Transverse colon (tissue), 3 donors: ENCODE measurements at regions not wholly inside any gene's neighbourhood (a gene's known extent, or its start where the extent isn't known, plus 50 kb on each side); places are given as distances from the start of the nearest gene placed in this dataset.

ENCODE experiments used
- POLR2A ChIP-seq: fragments of 450-650 bp; IDR thresholded peaks from one replicate; pipeline ENCODE4 v1.6.1; 2016; ENCODE audit warnings: antibody characterized with exemption, mild to moderate bottlenecking, moderate library complexity
- TF ChIP-seq, protein P1 (sequence below), 5 experiments: fragments of 200-600 bp in 3 of 5; fragments of 450-650 bp in 2 of 5; sonication (generic) in 3 of 5; IDR thresholded peaks; 1 replicate in 2 of 5; 2 replicates in 3 of 5; pipeline ENCODE4 v1.5.1; 2016 to 2017; ENCODE audit warnings: antibody characterized with exemption in 5 of 5, inconsistent platforms in 3 of 5, mild to moderate bottlenecking in 2 of 5, moderate library complexity in 1 of 5

DNA sequence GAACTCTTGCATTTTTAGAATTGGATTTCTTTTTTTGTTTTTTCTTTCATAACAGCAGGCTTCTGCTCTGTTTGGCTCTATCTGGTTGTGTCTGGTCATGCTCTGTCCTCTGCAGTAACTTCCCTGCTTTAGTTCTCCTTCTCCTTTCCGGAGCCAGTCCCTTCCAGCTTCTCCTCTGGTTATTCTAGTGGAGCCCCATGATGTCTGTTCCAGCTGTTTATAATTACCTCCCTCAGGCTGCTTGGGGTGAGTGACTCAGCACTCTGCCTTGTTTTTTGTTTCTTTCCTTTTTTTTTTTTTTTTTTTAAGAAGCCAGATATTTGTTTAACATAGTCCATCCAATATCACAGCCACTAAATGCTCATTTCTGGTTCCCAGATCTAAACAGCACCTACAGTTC, 409.6 kb downstream of the MAFB start:
- TF ChIP-seq, protein P1, sequence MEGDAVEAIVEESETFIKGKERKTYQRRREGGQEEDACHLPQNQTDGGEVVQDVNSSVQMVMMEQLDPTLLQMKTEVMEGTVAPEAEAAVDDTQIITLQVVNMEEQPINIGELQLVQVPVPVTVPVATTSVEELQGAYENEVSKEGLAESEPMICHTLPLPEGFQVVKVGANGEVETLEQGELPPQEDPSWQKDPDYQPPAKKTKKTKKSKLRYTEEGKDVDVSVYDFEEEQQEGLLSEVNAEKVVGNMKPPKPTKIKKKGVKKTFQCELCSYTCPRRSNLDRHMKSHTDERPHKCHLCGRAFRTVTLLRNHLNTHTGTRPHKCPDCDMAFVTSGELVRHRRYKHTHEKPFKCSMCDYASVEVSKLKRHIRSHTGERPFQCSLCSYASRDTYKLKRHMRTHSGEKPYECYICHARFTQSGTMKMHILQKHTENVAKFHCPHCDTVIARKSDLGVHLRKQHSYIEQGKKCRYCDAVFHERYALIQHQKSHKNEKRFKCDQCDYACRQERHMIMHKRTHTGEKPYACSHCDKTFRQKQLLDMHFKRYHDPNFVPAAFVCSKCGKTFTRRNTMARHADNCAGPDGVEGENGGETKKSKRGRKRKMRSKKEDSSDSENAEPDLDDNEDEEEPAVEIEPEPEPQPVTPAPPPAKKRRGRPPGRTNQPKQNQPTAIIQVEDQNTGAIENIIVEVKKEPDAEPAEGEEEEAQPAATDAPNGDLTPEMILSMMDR (IDR thresholded peaks at IDR 0.05): no peak
- TF ChIP-seq POLR2A: no peak
